ENCODE measurements at regions not wholly inside any gene's neighbourhood (a gene's known extent, or its start where the extent isn't known, plus 50 kb on each side); places are given as distances from the start of the nearest gene placed in this dataset.

GRCh38 chr15:47541562-47541961 lies 175.7 kb upstream of the SEMA6D start:
- TF ChIP-seq CTCF (IDR thresholded peaks at IDR 0.05) (no peak), POLR2A (IDR thresholded peaks at IDR 0.05) (no peak)

Measured in lower leg skin (tissue), 3 donors.